Transverse colon (tissue), 3 donors: ENCODE measurements at regions not wholly inside any gene's neighbourhood (a gene's known extent, or its start where the extent isn't known, plus 50 kb on each side); places are given as distances from the start of the nearest gene placed in this dataset.

Experiments
- CTCF ChIP-seq, 5 experiments: fragments of 200-600 bp in 3 of 5; fragments of 450-650 bp in 2 of 5; sonication (generic) in 3 of 5; IDR thresholded peaks; 1 replicate in 2 of 5; 2 replicates in 3 of 5; pipeline ENCODE4 v1.5.1; 2016 to 2017; ENCODE audit warnings: antibody characterized with exemption in 5 of 5, inconsistent platforms in 3 of 5, mild to moderate bottlenecking in 2 of 5, moderate library complexity in 1 of 5
- EP300 ChIP-seq: sonication (generic); formaldehyde crosslinking; IDR thresholded peaks from one replicate; pipeline ENCODE4 v1.6.1; 2017; ENCODE audit warnings: antibody characterized with exemption, low read depth
- POLR2A ChIP-seq: fragments of 450-650 bp; IDR thresholded peaks from one replicate; pipeline ENCODE4 v1.6.1; 2016; ENCODE audit warnings: antibody characterized with exemption, mild to moderate bottlenecking, moderate library complexity

GRCh38 chr7:20963556-20964280 is 177.0 kb upstream of the SP8 start:
- TF ChIP-seq POLR2A (no peak), EP300 (no peak), CTCF (IDR thresholded peaks at IDR 0.05) (no peak)
